ENCODE measurements at regions not wholly inside any gene's neighbourhood (a gene's known extent, or its start where the extent isn't known, plus 50 kb on each side); places are given as distances from the start of the nearest gene placed in this dataset.

DNA sequence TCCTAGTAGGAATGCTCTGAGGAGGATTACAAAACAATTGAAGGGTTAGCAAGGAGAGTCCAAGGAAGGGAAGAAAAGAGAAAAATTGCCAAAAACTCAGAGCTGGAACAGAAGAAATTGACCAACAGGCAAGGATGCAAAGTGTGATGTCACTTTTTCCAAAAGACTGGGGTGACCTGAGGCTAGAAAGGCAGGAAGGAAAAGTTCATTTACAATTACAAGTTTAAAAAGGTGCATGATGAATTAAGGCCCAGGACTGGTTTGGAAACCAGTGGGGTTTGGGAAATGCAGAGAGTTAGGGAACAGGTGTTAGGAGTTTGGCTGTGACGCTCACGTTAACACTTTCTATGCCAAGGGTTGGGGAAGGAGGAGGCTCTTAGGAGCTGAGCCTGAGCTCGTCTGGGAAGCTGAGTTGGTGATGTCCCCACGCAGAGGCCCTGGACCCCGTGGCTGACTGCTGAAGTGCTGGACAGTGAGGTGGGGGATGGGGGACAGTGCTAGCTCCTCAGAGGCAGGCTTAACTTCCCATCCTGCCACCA is 92.6 kb upstream of the PODXL start:
- no peaks in the 10 kb centered on the region for H3K36me3 ChIP-seq
- H3K4me3 ChIP-seq, result no peak overlapping the region
- no peaks in the 10 kb centered on the region for H3K4me1 ChIP-seq
- TF ChIP-seq, protein P1, sequence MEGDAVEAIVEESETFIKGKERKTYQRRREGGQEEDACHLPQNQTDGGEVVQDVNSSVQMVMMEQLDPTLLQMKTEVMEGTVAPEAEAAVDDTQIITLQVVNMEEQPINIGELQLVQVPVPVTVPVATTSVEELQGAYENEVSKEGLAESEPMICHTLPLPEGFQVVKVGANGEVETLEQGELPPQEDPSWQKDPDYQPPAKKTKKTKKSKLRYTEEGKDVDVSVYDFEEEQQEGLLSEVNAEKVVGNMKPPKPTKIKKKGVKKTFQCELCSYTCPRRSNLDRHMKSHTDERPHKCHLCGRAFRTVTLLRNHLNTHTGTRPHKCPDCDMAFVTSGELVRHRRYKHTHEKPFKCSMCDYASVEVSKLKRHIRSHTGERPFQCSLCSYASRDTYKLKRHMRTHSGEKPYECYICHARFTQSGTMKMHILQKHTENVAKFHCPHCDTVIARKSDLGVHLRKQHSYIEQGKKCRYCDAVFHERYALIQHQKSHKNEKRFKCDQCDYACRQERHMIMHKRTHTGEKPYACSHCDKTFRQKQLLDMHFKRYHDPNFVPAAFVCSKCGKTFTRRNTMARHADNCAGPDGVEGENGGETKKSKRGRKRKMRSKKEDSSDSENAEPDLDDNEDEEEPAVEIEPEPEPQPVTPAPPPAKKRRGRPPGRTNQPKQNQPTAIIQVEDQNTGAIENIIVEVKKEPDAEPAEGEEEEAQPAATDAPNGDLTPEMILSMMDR (IDR thresholded peaks at IDR 0.05), result no peak
- peak overlapping the region in 1 of 2 donors; percentile 8 for H3K27ac ChIP-seq
- no peaks in the 10 kb centered on the region for H3K9me3 ChIP-seq
- H3K27me3 ChIP-seq, result no peaks in the 10 kb centered on the region
- intact Hi-C loops (cut with DNase I), result no loop called here
- no peak for DNase-seq (ENCODE audit: low spot score in 2 of 2)

DNA sequence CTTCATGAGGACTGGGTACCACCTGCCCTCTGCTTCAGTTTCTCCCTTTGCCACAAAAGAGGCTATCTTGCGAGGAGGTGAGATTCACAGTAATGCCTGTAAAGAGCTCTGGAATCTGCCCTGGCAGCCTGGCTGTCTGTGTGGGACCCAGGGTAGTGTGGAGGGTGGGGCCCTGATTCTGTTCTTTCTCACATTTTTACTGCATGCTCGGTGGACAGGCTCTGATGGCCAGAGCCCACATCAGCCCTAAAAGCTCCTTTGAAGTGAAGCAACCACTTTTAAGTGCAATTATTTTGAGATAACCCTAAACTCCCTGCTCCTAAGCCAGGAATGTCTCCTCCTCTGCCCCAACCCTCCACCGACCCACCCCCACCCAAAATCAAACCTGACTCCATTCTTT is 92.1 kb upstream of the PODXL start:
- Histone ChIP-seq H3K36me3 (no peaks in the 10 kb centered on the region), H3K9me3 (no peaks in the 10 kb centered on the region), H3K27ac (no peak overlapping the region), H3K4me1 (no peaks in the 10 kb centered on the region), H3K4me3 (no peak overlapping the region), H3K27me3 (no peaks in the 10 kb centered on the region)
- intact Hi-C loops (cut with DNase I), result no loop called here
- TF ChIP-seq, protein P1 (IDR thresholded peaks at IDR 0.05), result no peak
- DNase-seq (ENCODE audit: low spot score in 2 of 2), result no peak

DNA sequence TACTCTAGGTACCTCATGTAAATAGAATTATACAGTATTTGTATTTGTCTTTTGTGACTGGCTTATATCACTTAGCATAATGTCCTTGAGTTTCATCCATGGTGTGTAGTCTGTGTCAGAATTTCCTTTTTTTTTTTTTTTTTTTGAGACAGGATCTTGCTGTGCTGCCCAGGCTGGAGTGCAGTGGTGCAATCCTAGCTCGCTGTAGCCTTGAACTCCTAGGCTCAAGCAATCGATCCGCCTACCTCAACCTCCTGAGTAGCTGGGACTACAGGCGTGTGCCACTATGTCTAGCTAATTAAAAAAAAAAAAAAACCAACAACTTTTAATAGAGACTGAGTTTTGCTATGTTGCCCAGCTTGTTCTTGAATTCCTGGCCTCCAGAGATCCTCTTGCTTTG is 89.8 kb upstream of the PODXL start:
- no peaks in the 10 kb centered on the region for H3K36me3 ChIP-seq
- no peaks in the 10 kb centered on the region for H3K4me1 ChIP-seq
- no peak overlapping the region for H3K27ac ChIP-seq
- intact Hi-C loops (cut with DNase I), result no loop called here
- TF ChIP-seq, protein P1 (IDR thresholded peaks at IDR 0.05), result no peak
- no peaks in the 10 kb centered on the region for H3K27me3 ChIP-seq
- no peak for DNase-seq (ENCODE audit: low spot score in 2 of 2)
- no peaks in the 10 kb centered on the region for H3K9me3 ChIP-seq
- H3K4me3 ChIP-seq, result no peak overlapping the region

DNA sequence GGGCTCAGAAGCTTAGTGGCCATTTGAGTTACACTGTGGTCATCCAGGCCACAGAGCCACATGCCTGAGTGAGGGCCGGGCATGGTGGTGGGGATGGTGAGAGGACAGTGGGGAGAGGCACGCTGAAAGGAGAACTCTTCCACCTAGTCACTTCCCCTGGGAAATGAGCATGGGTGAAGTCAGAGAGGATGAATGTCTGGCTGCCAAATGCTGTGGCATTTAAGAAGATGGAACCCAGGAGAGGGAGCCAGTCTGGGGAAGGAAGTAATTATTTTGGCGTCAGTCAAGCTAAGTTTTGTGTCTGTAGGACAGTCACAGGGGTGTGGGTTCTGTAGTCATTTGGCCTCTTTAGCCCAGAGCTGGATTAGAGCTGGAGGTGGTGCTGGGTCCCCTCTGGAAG is 86.0 kb upstream of the PODXL start:
- no peaks in the 10 kb centered on the region for H3K27me3 ChIP-seq
- H3K4me1 ChIP-seq, result no peaks in the 10 kb centered on the region
- TF ChIP-seq, protein P1 (IDR thresholded peaks at IDR 0.05), result no peak
- no peak overlapping the region for H3K4me3 ChIP-seq
- intact Hi-C loops (cut with DNase I), result no loop called here
- no peak for DNase-seq (ENCODE audit: low spot score in 2 of 2)
- no peaks in the 10 kb centered on the region for H3K9me3 ChIP-seq
- no peaks in the 10 kb centered on the region for H3K36me3 ChIP-seq
- H3K27ac ChIP-seq, result no peak overlapping the region

DNA sequence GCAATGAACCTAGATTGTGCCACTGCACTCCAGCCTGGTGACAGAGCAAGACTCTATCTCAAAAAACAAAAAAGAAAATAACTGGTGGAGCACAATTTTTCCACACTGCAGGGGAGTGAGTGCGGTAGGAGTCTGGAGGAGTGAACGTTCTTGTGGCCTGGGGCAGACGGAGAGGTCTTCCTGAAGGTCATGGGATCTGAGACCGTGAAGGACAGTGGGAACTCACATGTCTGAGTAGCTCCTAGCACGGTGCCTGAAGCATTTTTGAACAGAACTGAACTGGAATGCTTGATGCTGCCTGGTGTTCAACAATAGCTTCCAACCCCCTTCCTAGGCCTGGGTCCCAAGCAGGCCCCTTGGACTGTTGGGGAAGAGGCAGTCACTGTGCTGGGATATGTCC is 84.3 kb upstream of the PODXL start:
- Histone ChIP-seq H3K27me3 (no peaks in the 10 kb centered on the region), H3K4me3 (no peak overlapping the region), H3K27ac (no peak overlapping the region), H3K36me3 (no peaks in the 10 kb centered on the region), H3K4me1 (no peaks in the 10 kb centered on the region), H3K9me3 (no peaks in the 10 kb centered on the region)
- TF ChIP-seq, protein P1 (IDR thresholded peaks at IDR 0.05), result no peak
- intact Hi-C loops (cut with DNase I), result no loop called here
- no peak for DNase-seq (ENCODE audit: low spot score in 2 of 2)
